GM18951 (cell line): ENCODE measurements at regions not wholly inside any gene's neighbourhood (a gene's known extent, or its start where the extent isn't known, plus 50 kb on each side); places are given as distances from the start of the nearest gene placed in this dataset.

Source experiments
- POLR2A ChIP-seq: IDR thresholded peaks from 4 replicates; pipeline ENCODE4 v1.6.1; 2011; ENCODE audit warnings: mild to moderate bottlenecking; ENCODE audit not compliant: insufficient read length, insufficient read depth; ENCODE audit errors: extremely low read depth
- in situ Hi-C: fragments of 300-500 bp; cut with MboI; formaldehyde crosslinking; loops from one replicate; pipeline ENCODE4 v1.12.0; 2022; ENCODE audit warnings: low sequenced_read_pairs, mixed read lengths, inconsistent platforms; ENCODE audit not compliant: unreplicated experiment

DNA sequence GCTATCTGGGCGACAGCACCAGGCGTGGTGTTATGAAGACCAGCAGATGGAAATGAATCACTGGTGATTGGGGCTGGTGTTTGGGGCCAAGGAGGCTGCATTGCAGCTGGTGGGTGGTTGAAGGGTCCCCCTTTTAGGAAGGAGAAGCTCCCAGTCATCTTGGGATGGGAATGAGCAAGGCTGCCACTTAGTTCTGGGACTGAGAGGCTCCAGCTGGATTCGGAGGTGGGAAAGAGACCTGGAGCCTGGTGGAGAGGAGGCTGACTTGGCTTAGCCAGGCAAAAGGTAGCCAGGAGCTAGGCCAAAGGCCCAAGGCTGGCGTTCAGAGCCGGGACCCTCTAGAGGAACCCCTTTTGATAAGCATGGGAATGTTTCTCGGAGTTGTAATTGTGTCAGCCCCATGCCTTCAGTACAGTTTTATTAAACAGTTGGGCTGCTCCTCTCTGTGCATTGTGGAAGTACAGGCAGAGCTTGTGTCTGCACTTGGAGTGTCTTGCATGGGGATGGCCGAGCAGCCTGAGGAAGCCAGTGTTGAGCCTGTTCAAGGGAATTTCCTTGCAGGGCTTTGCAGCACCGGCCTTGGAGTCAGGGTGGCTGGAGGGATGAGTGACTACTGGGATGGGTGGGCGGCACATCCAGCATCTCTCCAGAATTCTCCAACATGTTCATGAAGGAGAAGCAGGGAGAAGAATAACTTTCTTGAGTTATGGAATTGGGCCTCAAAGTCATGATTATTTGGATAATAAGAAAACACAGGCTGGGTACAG is 234.9 kb downstream of the BAMBI start:
- no peak for TF ChIP-seq POLR2A
- in situ Hi-C loops, result no loop called here

DNA sequence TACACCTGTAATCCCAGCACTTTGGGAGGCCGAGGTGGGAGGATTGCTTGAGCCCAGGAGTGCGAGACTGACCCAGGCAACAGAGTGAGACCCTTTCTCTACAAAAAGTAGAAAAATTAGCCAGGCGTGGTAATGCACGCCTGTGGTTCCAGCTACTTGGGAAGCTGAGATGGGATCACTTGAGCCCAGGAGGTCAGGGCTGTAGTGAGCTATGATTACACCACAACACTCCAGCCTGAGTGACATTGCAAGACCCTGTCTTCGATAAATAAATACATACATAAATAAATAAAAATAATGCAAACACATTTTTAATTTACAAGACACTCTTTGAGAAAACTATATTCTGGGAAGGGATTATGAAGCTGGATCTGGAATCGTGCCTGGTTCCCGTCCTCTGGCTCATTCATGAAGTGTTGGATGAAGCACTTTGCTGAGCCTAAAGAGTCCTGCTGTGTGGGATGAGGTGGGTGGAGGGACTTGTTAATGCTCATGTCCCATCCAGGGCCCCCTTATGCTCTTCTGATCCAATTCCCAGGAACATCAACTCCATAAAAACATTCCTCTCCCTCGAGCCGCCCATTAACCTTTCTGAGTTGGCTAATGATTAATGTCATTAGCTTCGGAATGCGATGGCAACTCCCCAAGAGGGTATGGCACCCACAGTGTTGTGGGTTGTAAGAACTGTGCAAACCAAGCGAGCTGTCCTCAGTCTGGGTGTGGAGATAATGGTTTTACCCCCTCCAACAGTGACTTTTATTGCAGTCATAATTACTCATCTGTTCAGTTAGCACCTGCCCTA is 236.3 kb downstream of the BAMBI start:
- in situ Hi-C loops, result no loop called here
- TF ChIP-seq POLR2A, result no peak

DNA sequence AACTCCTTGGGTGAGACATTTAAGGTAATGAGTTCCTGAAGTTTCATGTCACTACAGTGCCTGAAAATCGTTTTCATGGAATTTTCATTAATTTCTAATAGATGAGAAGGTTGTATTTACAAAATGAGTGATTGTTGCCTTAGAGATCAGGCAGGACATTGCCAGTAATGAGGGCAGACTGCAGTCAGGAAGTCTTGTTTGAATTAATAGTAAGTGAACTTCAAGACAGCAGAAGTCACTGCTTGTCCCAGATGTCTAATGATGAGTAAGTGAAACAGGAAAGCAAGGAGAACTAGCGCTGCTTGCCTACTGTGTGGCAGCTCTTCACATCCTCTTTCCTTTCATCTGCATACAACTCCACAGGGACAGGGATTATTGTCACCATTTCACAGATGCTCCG is 237.4 kb downstream of the BAMBI start:
- TF ChIP-seq POLR2A, result no peak
- in situ Hi-C loops, result no loop called here

DNA sequence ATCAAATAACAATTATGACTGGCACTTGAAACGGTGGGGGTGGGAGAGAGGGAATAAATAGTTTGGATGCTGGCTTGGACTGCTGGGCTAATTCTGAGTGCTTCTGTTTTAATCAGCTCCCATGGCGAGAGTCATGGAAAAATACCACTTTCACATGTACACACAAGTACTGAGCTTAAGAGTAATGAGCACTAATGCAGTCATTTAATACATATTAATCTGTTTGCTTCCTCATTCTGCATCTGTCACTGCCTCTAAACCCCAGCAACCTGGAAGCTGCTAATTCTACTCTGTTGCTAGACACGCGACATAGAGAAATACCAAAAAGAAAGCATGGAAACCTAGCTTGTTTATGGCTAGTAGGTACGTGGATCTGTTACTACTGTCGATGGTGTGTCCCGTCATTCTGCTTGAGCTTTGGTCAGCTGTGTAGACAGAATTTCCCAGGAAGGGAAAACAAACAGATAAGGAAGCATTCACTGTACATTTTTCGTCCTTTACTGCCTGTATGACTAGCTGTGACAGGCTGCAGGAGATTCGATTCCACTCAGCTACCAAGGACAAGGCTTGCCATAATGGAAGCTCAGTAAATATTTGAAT is 238.8 kb downstream of the BAMBI start:
- in situ Hi-C loops, result no loop called here
- TF ChIP-seq POLR2A, result no peak

DNA sequence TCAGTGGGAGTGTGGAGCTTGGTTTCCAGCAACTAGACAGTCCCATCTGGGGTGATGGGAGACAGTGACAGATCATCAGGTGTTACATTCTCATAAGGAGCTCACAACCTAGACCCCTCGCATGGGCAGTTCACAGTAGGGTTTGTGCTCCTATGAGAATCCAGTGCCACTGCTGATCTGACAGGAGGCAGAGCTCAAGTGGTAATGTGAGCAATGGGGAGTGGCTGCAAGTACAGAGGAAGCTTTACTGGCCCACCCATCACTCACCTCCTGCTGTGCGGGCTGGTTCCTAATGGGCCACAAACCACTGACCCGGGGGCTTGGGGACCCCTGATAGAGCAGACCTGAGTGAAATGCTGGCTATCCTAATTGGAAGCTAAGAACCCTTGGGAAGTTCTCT is 242.8 kb downstream of the BAMBI start:
- no peak for TF ChIP-seq POLR2A
- in situ Hi-C loops, result no loop called here

DNA sequence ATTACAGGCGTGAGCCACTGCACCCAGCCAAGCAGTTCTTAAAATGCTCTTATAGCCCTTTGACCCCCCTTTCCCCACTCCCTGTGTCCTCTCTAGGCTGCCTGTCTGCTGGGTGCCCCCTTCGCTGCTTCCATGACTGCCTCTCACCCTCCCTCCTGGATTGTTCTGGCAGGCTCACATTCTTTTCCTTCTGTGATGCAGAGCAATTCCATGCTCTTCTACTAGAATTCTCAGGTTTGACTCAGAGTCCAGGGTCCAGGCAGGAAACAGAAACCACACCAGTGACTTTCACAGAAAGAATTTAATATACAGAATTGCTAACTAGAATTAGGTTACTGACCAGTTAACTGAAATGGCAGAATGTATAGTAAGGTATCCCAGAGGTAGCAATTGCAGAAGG is 244.8 kb downstream of the BAMBI start:
- TF ChIP-seq POLR2A, result no peak
- in situ Hi-C loops, result no loop called here

DNA sequence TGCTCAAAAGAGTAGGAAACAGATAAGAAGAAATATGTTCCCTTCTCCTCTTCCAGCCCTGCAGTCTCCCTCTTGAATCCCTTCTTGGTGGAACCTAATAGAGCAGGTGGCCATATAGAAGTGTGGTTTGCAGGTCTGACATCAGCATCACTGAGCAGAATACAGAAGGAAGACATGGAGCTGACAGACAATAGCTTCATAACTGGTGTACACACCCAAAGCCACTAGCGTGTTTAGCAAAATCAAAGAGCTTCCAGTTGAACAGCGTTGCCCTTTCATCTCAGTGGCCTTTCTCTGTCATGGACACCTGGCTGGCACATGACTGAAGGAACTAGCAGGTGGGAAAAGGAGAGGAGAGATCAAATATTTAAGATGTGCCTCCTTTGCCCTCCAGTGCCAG is 245.5 kb downstream of the BAMBI start:
- TF ChIP-seq POLR2A, result no peak
- in situ Hi-C loops, result no loop called here

DNA sequence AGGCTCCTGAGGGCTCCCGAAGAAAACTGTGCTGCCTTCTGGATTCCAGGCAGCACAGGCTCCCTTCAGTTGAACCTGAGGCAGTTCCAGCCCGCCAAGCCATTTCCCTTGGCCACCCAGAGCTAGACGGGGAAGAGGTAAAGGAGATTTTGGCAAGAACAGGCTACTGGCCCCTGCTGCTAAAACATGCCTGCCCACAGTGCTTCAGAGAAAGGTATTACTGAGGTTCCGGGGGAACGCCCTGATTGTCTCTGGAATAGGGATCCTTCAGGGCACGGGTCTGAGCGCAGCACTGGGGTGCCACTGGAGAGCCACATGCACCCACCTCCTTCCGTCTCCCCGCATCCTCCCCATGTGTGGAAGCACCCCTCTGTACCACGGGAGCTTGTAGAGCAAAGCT is 247.4 kb downstream of the BAMBI start:
- in situ Hi-C loops, result no loop called here
- TF ChIP-seq POLR2A, result no peak

DNA sequence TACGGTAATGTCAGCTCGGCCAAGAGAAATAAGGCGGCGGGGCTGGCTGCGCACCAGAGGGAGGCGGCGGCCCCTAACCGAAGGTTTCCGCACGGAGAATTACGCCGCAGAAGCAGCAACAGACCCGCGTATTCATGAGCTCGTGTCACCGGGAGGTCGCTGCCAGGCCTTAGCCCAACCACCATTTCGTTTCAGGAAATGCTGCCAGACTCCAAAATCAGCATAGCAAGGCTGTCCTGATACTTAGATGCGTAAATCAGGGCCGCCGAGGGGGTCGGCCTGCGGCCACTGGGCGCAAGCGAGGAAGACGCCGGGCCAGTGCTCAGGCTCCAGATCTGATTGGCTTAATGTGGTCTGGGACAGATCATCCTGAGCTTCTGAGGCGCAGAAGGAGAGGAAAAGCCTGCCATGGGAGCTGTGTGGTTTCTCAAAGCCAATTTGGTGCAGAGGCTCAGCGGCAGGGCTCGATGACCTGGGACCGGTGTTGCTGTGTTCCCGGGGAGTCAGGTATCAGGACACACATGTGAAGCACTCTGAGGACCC is 247.9 kb downstream of the BAMBI start:
- in situ Hi-C loops, result no loop called here
- TF ChIP-seq POLR2A, result no peak

DNA sequence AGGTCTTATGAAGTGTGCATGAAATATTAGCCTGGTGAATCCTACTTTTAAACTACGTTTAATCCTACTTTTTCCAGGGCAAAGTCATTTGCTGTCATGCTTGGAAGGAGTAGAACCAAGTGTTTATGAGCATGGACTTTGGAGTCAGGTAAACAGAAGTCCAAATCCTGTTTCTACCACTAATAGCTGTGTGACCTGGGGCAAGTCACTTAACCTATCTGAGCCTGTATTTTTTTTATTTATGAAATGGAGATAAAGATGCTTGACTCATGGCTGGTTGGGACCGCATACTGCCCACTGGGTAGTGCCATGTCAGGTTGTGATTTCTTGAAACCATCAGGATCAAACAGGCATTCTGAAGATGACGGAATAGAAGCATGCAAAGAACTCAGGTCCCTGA is 249.6 kb downstream of the BAMBI start:
- no peak for TF ChIP-seq POLR2A
- in situ Hi-C loops, result no loop called here

DNA sequence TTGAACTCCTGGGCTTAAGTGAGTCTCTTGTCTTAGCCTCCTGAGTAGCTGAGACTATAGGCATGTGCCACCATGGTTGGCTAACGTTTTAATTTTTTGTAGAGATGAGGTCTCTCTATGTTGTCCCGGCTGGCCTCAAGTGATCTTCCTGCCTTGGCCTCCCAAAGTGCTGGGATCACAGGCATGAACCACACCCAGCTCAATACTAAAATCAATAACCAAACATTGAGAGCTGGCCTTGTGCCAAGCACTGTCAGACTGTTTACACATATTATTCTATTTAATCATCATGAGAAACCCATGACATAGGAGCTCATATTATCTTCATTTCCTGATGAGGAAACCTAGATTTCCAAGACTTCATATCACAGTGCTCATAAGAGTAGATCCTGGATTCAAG is 251.2 kb downstream of the BAMBI start:
- in situ Hi-C loops, result no loop called here
- no peak for TF ChIP-seq POLR2A

DNA sequence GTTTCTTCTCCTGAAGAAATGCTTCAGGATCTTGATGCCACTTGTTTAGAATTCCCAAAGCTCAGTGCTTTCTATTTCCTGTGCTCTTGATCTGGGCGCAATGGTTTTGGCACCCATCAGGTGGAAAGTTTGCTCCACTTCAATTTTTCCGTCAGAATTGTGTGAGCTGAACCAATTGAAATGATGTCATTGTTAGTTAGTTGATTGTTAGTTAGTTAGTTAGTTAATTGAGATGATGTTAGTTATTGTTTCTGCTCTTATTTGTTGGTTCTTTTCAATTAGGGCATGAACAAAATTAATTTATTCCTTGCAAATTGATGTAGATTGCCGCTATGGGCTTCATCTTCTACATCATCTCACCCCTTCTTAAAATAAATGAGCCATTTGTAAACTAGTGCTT is 252.6 kb downstream of the BAMBI start:
- in situ Hi-C loops, result no loop called here
- no peak for TF ChIP-seq POLR2A
